Neuronal stem cell (in vitro differentiated cells): ENCODE measurements at regions not wholly inside any gene's neighbourhood (a gene's known extent, or its start where the extent isn't known, plus 50 kb on each side); places are given as distances from the start of the nearest gene placed in this dataset.
"Not testable (repeated sequence)": the region's sequence is repeated elsewhere in the genome, so short reads cannot be mapped to it uniquely, and the experiment has no call there.

Experiments
- DNase-seq: peaks from one replicate; pipeline ENCODE4 v3.0.0-alpha.2; 2013; ENCODE audit warnings: low spot score
- H2AFZ ChIP-seq: one replicate; pipeline ENCODE4 v1.6.1; 2013; ENCODE audit warnings: mild to moderate bottlenecking, low read length, inconsistent platforms
- H2AK5ac ChIP-seq: 2 replicates; pipeline ENCODE4 v1.6.1; 2013; ENCODE audit warnings: low read depth, mild to moderate bottlenecking, inconsistent platforms, low read length, moderate library complexity, mixed read lengths
- H2BK120ac ChIP-seq: 2 replicates; pipeline ENCODE4 v1.6.1; 2013; ENCODE audit warnings: low read depth, mild to moderate bottlenecking, inconsistent platforms, low read length, moderate library complexity, mixed read lengths
- H2BK12ac ChIP-seq: one replicate; pipeline ENCODE4 v1.6.1; 2013; ENCODE audit warnings: low read length, inconsistent platforms
- H2BK15ac ChIP-seq: 2 replicates; pipeline ENCODE4 v1.6.1; 2013; ENCODE audit warnings: mild to moderate bottlenecking, low read length, inconsistent platforms, mixed read lengths
- H2BK5ac ChIP-seq: one replicate; pipeline ENCODE4 v1.6.1; 2013; ENCODE audit warnings: inconsistent platforms, mild to moderate bottlenecking, low read length, moderate library complexity
- H3K14ac ChIP-seq: one replicate; pipeline ENCODE4 v1.6.1; 2013; ENCODE audit warnings: low read length, inconsistent platforms
- H3K18ac ChIP-seq: 2 replicates; pipeline ENCODE4 v1.6.1; 2013; ENCODE audit warnings: low read length, inconsistent platforms
- H3K23ac ChIP-seq: 2 replicates; pipeline ENCODE4 v1.6.1; 2013; ENCODE audit warnings: low read depth, mild to moderate bottlenecking, mixed read lengths, low read length, inconsistent platforms; ENCODE audit not compliant: poor library complexity
- H3K27ac ChIP-seq: replicated peaks from 3 replicates; pipeline ENCODE4 v1.5.1; 2013; ENCODE audit warnings: low read length, inconsistent platforms
- H3K27me3 ChIP-seq, 3 experiments: 2 replicates each; pipeline ENCODE4 v1.6.1; 2013; ENCODE audit warnings: low read length in 3 of 3, mild to moderate bottlenecking in 2 of 3, inconsistent platforms in 1 of 3, low read depth in 1 of 3, mixed read lengths in 1 of 3, moderate library complexity in 1 of 3; ENCODE audit not compliant: control insufficient read depth in 3 of 3, insufficient read depth in 3 of 3
- H3K36me3 ChIP-seq, 2 donors: replicated peaks in 1 of 2; 2 replicates each; pipeline ENCODE4 v1.6.1; 2013; ENCODE audit warnings: low read length in 2 of 2; ENCODE audit not compliant: control insufficient read depth in 2 of 2, insufficient read depth in 2 of 2
- H3K4ac ChIP-seq: 2 replicates; pipeline ENCODE4 v1.6.1; 2013; ENCODE audit warnings: inconsistent platforms, mild to moderate bottlenecking, low read length, moderate library complexity
- H3K4me1 ChIP-seq, 2 donors: 1 replicate in 1 of 2; 2 replicates in 1 of 2; pipeline ENCODE4 v1.6.1; 2013; ENCODE audit warnings: low read length in 2 of 2, low read depth in 1 of 2; ENCODE audit not compliant: control insufficient read depth in 2 of 2, insufficient read depth in 1 of 2
- H3K4me2 ChIP-seq: one replicate; pipeline ENCODE4 v1.6.1; 2013; ENCODE audit warnings: mild to moderate bottlenecking, low read length, inconsistent platforms; ENCODE audit not compliant: insufficient read depth, poor library complexity, severe bottlenecking
- H3K4me3 ChIP-seq, 2 donors: 2 replicates each; pipeline ENCODE4 v1.5.1; 2013; ENCODE audit warnings: low read length in 2 of 2, mild to moderate bottlenecking in 2 of 2, inconsistent platforms in 1 of 2, moderate library complexity in 1 of 2
- H3K79me1 ChIP-seq: one replicate; pipeline ENCODE4 v1.6.1; 2013; ENCODE audit warnings: low read depth, mild to moderate bottlenecking, inconsistent platforms, low read length, moderate library complexity
- H3K9ac ChIP-seq: one replicate; pipeline ENCODE4 v1.6.1; 2013; ENCODE audit warnings: mild to moderate bottlenecking, low read depth, low read length, inconsistent platforms; ENCODE audit not compliant: poor library complexity
- H3K9me3 ChIP-seq, 2 donors: replicated peaks in 1 of 2; 2 replicates each; pipeline versions ENCODE3 to v1.6.1; 2013; ENCODE audit warnings: low read length in 2 of 2, mild to moderate bottlenecking in 2 of 2, inconsistent platforms in 1 of 2, low read depth in 1 of 2, mixed read lengths in 1 of 2, moderate library complexity in 1 of 2; ENCODE audit not compliant: control insufficient read depth in 2 of 2, insufficient read depth in 1 of 2
- H4K8ac ChIP-seq: one replicate; pipeline ENCODE4 v1.6.1; 2013; ENCODE audit warnings: low read depth, mild to moderate bottlenecking, inconsistent platforms, low read length, moderate library complexity
- H4K91ac ChIP-seq: one replicate; pipeline ENCODE4 v1.6.1; 2013; ENCODE audit warnings: low read length, low read depth, mild to moderate bottlenecking, inconsistent platforms; ENCODE audit not compliant: poor library complexity
- WGBS, 2 donors: extraction: QIAGEN DNeasy Blood & Tissue Kit; methylation state at CpG; one replicate each; pipeline ENCODE4 v1.1.7; 2013; ENCODE audit warnings: missing lambda C conversion rate in 2 of 2, mixed read lengths in 1 of 2; ENCODE audit not compliant: insufficient read length in 2 of 2, insufficient replicate concordance in 1 of 2; ENCODE audit errors: extremely low coverage in 2 of 2; 5-methylcytosine and 5-hydroxymethylcytosine counted together

DNA sequence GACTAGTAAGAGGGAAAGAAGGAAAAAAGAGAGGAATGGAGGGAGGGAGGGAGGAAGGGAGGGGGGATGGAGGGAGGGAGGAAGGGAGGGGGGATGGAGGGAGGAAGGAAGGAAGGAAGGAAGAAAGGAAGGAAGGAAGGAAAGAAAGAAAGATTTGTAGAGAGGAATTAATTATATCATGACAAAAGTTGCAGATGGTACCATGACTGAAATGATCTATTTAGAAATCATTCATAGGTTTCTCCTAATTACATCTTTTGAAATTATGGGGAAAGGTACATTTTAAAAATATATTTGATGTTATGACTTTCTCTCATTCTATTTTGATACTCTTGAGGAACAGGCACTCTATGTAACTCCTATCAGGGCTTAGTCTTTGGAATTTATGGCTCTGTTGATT lies 236.2 kb upstream of the BTG1 start:
- Histone ChIP-seq H2AFZ (no peak overlapping the region), H4K8ac (no peak overlapping the region), H2BK12ac (no peak overlapping the region), H3K4ac (no peak overlapping the region), H2BK5ac (no peak overlapping the region), H3K4me1 (no peaks in the 10 kb centered on the region), H3K4me2 (no peak overlapping the region), H3K9me3 (no peaks in the 10 kb centered on the region), H3K79me1 (no peaks in the 10 kb centered on the region), H3K9ac (no peak overlapping the region), H2BK120ac (no peak overlapping the region), H3K36me3 (no peaks in the 10 kb centered on the region), H3K23ac (no peak overlapping the region), H3K18ac (no peak overlapping the region), H3K14ac (no peak overlapping the region), H3K27me3 (no peaks in the 10 kb centered on the region), H2BK15ac (no peak overlapping the region), H2AK5ac (no peak overlapping the region), H4K91ac (no peak overlapping the region), H3K4me3 (no peak overlapping the region), H3K27ac (no peak overlapping the region)
- DNase-seq: no peak

DNA sequence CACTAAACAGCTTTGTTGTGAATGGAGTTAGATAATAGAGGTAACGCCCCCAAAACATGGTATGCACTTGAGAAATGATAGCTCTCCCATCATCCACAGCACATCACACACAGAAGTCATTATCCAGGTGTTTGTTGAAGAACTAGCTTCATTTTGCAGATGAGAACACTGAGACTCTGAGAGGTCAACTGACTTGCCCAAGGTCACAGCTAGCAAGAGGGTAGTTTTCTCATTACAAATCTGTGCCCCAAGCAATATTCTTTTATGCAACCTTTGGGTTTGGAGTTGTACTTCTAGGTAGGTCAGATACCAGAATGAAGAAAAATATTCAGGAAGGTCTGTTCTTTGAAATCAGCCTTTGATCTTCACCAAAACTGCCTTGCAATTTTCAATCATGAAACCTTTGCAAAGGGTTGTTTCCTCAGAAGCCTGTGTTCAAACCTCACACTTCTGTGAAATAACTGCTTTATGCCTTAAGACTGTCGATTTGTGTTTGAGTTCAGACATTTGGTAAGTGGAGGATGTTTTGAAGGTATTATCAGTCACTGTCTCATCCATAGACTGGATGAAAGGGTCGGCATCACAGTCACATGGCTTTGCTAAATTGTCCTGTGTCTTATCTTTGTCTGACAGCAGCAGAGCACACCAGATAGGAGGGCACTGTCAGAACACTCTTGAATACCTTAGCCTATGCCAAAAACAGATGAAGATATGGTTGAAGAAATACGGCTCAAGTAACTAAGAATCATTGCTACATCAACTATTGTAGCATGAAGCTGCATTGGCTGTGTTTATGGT lies 233.2 kb upstream of the BTG1 start:
- Histone ChIP-seq H3K4ac (no peak overlapping the region), H2AFZ (no peak overlapping the region), H4K8ac (no peak overlapping the region), H3K4me3 (no peak overlapping the region), H3K23ac (no peak overlapping the region), H3K79me1 (no peaks in the 10 kb centered on the region), H2BK120ac (no peak overlapping the region), H3K14ac (no peak overlapping the region), H3K27ac (no peak overlapping the region), H3K27me3 (no peaks in the 10 kb centered on the region), H2BK12ac (no peak overlapping the region), H4K91ac (no peak overlapping the region), H2AK5ac (no peak overlapping the region), H2BK15ac (no peak overlapping the region), H3K4me2 (no peak overlapping the region), H3K4me1 (no peaks in the 10 kb centered on the region), H3K9me3 (no peaks in the 10 kb centered on the region), H2BK5ac (no peak overlapping the region), H3K9ac (no peak overlapping the region), H3K18ac (no peak overlapping the region), H3K36me3 (no peaks in the 10 kb centered on the region)
- WGBS, 2 donors: no CpG with 5 or more reads among the region's 4 CpGs
- no peak for DNase-seq

DNA sequence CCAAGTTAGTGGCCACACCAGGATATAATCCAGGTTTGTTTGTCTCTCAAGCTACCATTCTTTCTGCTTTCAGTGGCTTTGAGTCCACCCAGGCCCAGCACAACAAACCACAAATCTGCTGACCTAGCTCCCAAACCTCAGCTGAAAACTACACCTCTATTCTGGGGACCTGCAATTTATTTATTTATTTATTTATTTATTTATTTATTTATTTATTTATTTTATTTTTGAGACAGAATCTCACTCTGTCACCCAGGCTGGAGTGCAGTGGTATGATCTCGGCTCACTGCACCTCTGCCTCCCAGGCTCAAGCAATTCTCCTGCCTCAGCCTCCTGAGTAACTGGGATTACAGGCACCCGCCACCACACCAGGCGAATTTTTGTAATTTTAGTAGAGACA lies 229.9 kb upstream of the BTG1 start:
- H3K14ac ChIP-seq, H3K36me3 ChIP-seq, H3K23ac ChIP-seq, H2AK5ac ChIP-seq, H3K27me3 ChIP-seq, H3K4me1 ChIP-seq, H3K4ac ChIP-seq, DNase-seq, H3K9me3 ChIP-seq, H4K8ac ChIP-seq, H3K18ac ChIP-seq, H2AFZ ChIP-seq, H2BK15ac ChIP-seq, H3K27ac ChIP-seq, H3K4me3 ChIP-seq, H2BK120ac ChIP-seq, H3K4me2 ChIP-seq, H3K9ac ChIP-seq, H2BK12ac ChIP-seq, H2BK5ac ChIP-seq, H3K79me1 ChIP-seq, H4K91ac ChIP-seq: not testable (repeated sequence)
- no CpG with 5 or more reads among the region's 3 CpGs for WGBS, 2 donors

DNA sequence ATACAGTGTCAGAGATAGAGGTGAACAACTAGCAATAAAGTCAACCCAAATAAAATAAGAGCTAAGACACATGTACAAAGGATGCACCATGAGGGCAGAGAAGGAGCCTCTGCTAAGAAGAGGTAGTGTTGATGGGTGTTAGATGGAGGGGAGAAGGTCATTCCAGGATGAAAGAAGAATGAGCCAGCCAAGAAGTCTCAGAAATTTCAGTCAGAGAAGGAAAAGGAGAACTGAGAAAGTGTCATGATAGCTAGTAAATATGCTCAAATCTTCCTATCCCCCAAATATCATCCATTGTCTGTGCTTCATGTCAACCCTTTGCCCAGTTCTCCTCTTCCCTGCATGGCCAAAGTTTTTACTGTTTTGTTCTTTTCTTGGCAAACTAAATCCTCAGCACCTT lies 225.2 kb upstream of the BTG1 start:
- H2AK5ac ChIP-seq: no peak overlapping the region
- no peak overlapping the region for H2BK120ac ChIP-seq
- H3K4me3 ChIP-seq: no peak overlapping the region

More for the DNA sequence above, 225.2 kb upstream of the BTG1 start:
- no peak overlapping the region for H3K18ac ChIP-seq
- H3K14ac ChIP-seq: no peak overlapping the region
- no peak overlapping the region for H3K27ac ChIP-seq
- H3K27me3 ChIP-seq: no peaks in the 10 kb centered on the region
- no peak overlapping the region for H2BK15ac ChIP-seq
- H2AFZ ChIP-seq: no peak overlapping the region
- no peak overlapping the region for H3K4ac ChIP-seq
- no peaks in the 10 kb centered on the region for H3K79me1 ChIP-seq
- H3K4me2 ChIP-seq: no peak overlapping the region
- DNase-seq: no peak
- H3K23ac ChIP-seq: no peak overlapping the region
- H4K91ac ChIP-seq: no peak overlapping the region
- no peak overlapping the region for H4K8ac ChIP-seq
- H2BK5ac ChIP-seq: no peak overlapping the region
- no peaks in the 10 kb centered on the region for H3K9me3 ChIP-seq
- H3K4me1 ChIP-seq: peaks cover 0 to 1% of the 10 kb centered on the region in 2 donors
- H2BK12ac ChIP-seq: no peak overlapping the region
- H3K36me3 ChIP-seq: no peaks in the 10 kb centered on the region
- no peak overlapping the region for H3K9ac ChIP-seq
